Effector CD8-positive, alpha-beta T cell (primary cell): ENCODE measurements at regions not wholly inside any gene's neighbourhood (a gene's known extent, or its start where the extent isn't known, plus 50 kb on each side); places are given as distances from the start of the nearest gene placed in this dataset.

Experiments used
- DNase-seq: peaks from one replicate; lab custom pipeline; 2025; lab: John Stamatoyannopoulos, UW

- DNase-seq, result no peak
Measured at GRCh38 chr12:31867292-31867691, 91.9 kb upstream of the RESF1 start.

- DNase-seq, result no peak
Measured at GRCh38 chr12:31866523-31866922, 92.7 kb upstream of the RESF1 start.

GRCh38 chr12:31865023-31865422, 94.2 kb upstream of the RESF1 start:
- DNase-seq, result no peak

GRCh38 chr12:31861360-31861759, 97.9 kb upstream of the RESF1 start:
- DNase-seq, result no peak

GRCh38 chr12:31860401-31860800, 98.8 kb upstream of the RESF1 start:
- DNase-seq, result no peak

GRCh38 chr12:31859232-31859977, 99.8 kb upstream of the RESF1 start:
- no peak for DNase-seq

GRCh38 chr12:31855427-31855826, 103.8 kb upstream of the RESF1 start:
- no peak for DNase-seq

GRCh38 chr12:31853977-31854376, 105.2 kb upstream of the RESF1 start:
- no peak for DNase-seq

GRCh38 chr12:31853520-31853919, 105.7 kb upstream of the RESF1 start:
- DNase-seq, result no peak

- DNase-seq, result no peak
Measured at GRCh38 chr12:31850268-31850667, 108.9 kb upstream of the RESF1 start.

- DNase-seq, result no peak
Measured at GRCh38 chr12:31849090-31849687, 110.0 kb upstream of the RESF1 start.

GRCh38 chr12:31846405-31846804, 112.8 kb upstream of the RESF1 start:
- DNase-seq, result no peak

- DNase-seq, result no peak
Measured at GRCh38 chr12:31845613-31846322, 113.4 kb upstream of the RESF1 start.

- DNase-seq, result no peak
Measured at GRCh38 chr12:31843398-31844095, 114.7 kb upstream of the AMN1 start.

- no peak for DNase-seq
Measured at GRCh38 chr12:31837913-31838312, 109.1 kb upstream of the AMN1 start.

- DNase-seq, result no peak
Measured at GRCh38 chr12:31835276-31835882, 106.6 kb upstream of the AMN1 start.

GRCh38 chr12:31834150-31834549, 105.3 kb upstream of the AMN1 start:
- no peak for DNase-seq

- DNase-seq, result no peak
Measured at GRCh38 chr12:31832740-31833729, 104.2 kb upstream of the AMN1 start.

- no peak for DNase-seq
Measured at GRCh38 chr12:31828071-31828470, 99.2 kb upstream of the AMN1 start.

GRCh38 chr12:31822761-31823160, 93.9 kb upstream of the AMN1 start:
- DNase-seq, result no peak

- DNase-seq, result no peak
Measured at GRCh38 chr12:31821484-31821883, 92.7 kb upstream of the AMN1 start.
